ENCODE measurements at regions not wholly inside any gene's neighbourhood (a gene's known extent, or its start where the extent isn't known, plus 50 kb on each side); places are given as distances from the start of the nearest gene placed in this dataset.
"Not testable (repeated sequence)": the region's sequence is repeated elsewhere in the genome, so short reads cannot be mapped to it uniquely, and the experiment has no call there.

GRCh38 chr14:59038746-59039145 is 149.7 kb upstream of the DAAM1 start:
- Histone ChIP-seq H3K4me3 (ENCODE audit: low read length) (no peak overlapping the region), H3K9me3 (ENCODE audit: control insufficient read depth, low read length) (no peaks in the 10 kb centered on the region), H3K27ac (ENCODE audit: low read length) (no peak overlapping the region), H3K27me3 (ENCODE audit: control insufficient read depth, insufficient read depth) (no peaks in the 10 kb centered on the region), H3K4me1 (ENCODE audit: control insufficient read depth, insufficient read depth, low read length) (no peaks in the 10 kb centered on the region)
- intact Hi-C loops (cut with DNase I): no loop called here
- no peak for ATAC-seq
- whole genome bisulfite sequencing: 95% methylated on average over 4 of the region's 4 CpGs
- no peak for DNase-seq

DNA sequence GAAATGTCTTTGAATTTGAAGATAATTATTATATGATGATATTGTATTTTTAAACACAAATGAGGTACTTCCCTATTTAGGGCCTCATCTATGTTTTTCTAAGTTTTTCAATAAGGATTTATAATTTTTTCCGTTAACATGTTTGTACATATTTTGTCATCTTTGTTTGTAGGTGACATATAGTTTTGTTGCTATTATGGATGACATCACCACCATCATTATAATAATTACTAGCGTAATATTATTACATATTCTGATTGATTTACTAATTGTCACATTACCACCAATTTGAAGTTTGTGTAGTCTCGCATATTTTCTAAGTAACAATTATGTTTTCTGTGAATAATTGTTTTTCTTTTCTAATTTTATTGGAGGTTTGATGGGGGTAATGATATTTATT is 147.2 kb upstream of the DAAM1 start:
- Histone ChIP-seq H3K27ac (ENCODE audit: low read length) (no peak overlapping the region), H3K4me3 (ENCODE audit: low read length) (no peak overlapping the region), H3K4me1 (ENCODE audit: control insufficient read depth, insufficient read depth, low read length) (no peaks in the 10 kb centered on the region), H3K9me3 (ENCODE audit: control insufficient read depth, low read length) (no peaks in the 10 kb centered on the region), H3K27me3 (ENCODE audit: control insufficient read depth, insufficient read depth) (no peaks in the 10 kb centered on the region)
- no peak for DNase-seq
- intact Hi-C loops (cut with DNase I): no loop called here
- 97% methylated on average over 3 of the region's 3 CpGs for WGBS
- no peak for ATAC-seq

- Histone ChIP-seq H3K27ac (ENCODE audit: low read length) (no peak overlapping the region), H3K4me3 (ENCODE audit: low read length) (no peak overlapping the region), H3K4me1 (ENCODE audit: control insufficient read depth, insufficient read depth, low read length) (no peaks in the 10 kb centered on the region), H3K9me3 (ENCODE audit: control insufficient read depth, low read length) (no peaks in the 10 kb centered on the region), H3K27me3 (ENCODE audit: control insufficient read depth, insufficient read depth) (no peaks in the 10 kb centered on the region)
- DNase-seq: no peak
- ATAC-seq: no peak
- 74% methylated on average over 6 of the region's 6 CpGs for WGBS
- intact Hi-C loops (cut with DNase I): no loop called here
Measured at GRCh38 chr14:59044707-59045106, 143.8 kb upstream of the DAAM1 start.

DNA sequence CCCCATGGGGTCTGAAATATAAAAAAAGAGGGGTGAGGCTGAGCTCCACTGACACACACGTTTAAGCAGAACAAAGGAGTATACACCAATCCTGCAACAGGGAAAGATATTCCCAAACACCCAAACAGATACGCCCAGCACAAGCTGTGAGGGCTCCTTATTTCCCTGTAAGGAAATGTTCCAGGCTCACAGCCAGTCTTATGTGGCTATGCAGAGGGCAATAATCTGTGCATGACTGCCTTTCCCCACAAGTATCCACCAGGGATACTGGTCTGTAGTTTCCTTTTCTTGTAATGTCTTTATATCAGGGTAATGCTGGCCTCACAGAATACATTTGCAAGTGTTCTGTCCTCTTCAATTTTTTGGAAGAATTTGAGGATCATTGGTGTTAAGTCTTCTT is 141.7 kb upstream of the DAAM1 start:
- Histone ChIP-seq H3K27ac (ENCODE audit: low read length) (no peak overlapping the region), H3K4me1 (ENCODE audit: control insufficient read depth, insufficient read depth, low read length) (no peaks in the 10 kb centered on the region), H3K27me3 (ENCODE audit: control insufficient read depth, insufficient read depth) (no peaks in the 10 kb centered on the region), H3K4me3 (ENCODE audit: low read length) (no peak overlapping the region), H3K9me3 (ENCODE audit: control insufficient read depth, low read length) (no peaks in the 10 kb centered on the region)
- WGBS: 50% methylated on average over 2 of the region's 2 CpGs
- intact Hi-C loops (cut with DNase I): no loop called here
- ATAC-seq (no peak), DNase-seq (no peak)

DNA sequence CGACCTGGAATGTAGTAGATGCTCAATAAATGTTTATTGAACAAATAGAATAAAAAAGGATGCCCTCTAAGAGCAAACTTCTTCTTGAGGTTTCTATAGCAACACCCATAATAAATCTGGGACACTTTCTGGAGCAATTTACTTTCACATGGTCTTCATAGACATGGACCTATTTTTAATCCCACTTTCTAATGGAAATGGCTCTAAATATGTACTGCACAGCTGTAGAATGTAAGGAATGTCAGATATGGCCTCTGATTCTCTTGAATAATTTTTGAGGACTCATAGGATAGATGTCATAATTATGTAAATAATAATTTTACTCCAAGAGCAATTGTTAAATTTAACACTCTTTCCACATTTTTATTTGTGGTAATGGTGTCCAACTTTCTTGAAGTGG is 133.5 kb upstream of the DAAM1 start:
- DNase-seq (no peak), ATAC-seq (no peak)
- Histone ChIP-seq H3K4me3 (ENCODE audit: low read length) (no peak overlapping the region), H3K27me3 (ENCODE audit: control insufficient read depth, insufficient read depth) (no peaks in the 10 kb centered on the region), H3K27ac (ENCODE audit: low read length) (no peak overlapping the region), H3K4me1 (ENCODE audit: control insufficient read depth, insufficient read depth, low read length) (no peaks in the 10 kb centered on the region), H3K9me3 (ENCODE audit: control insufficient read depth, low read length) (no peaks in the 10 kb centered on the region)
- intact Hi-C loops (cut with DNase I): no loop called here
- 68% methylated on average over 1 of the region's 1 CpG for WGBS

- DNase-seq (no peak), ATAC-seq (peak; percentile 62 to 76)
- intact Hi-C loops (cut with DNase I): no loop called here
- Histone ChIP-seq H3K4me3 (ENCODE audit: low read length) (no peak overlapping the region), H3K9me3 (ENCODE audit: control insufficient read depth, low read length) (no peaks in the 10 kb centered on the region), H3K27ac (ENCODE audit: low read length) (no peak overlapping the region), H3K27me3 (ENCODE audit: control insufficient read depth, insufficient read depth) (no peaks in the 10 kb centered on the region), H3K4me1 (ENCODE audit: control insufficient read depth, insufficient read depth, low read length) (no peaks in the 10 kb centered on the region)
Measured at GRCh38 chr14:59055439-59056045, 132.9 kb upstream of the DAAM1 start.

DNA sequence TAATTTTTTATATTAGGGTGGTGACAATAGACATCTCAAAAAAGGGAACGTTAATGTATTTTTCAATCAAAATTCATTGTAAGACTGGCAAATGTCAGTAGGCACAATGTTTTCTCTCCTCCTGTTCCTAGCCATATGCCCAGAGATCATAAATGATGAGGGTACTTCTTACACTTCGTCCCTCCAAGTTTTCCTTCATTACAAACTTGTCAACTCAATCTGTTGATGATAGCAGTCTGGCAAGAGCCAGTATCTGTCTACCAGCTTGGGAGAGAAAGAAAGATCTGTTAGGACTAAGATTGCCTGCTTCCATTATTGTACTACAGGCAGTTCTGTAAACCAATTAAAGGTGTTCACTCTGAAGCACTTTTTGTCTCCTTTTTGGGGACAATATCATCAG is 130.9 kb upstream of the DAAM1 start:
- intact Hi-C loops (cut with DNase I): no loop called here
- Histone ChIP-seq H3K4me1 (ENCODE audit: control insufficient read depth, insufficient read depth, low read length) (no peaks in the 10 kb centered on the region), H3K27me3 (ENCODE audit: control insufficient read depth, insufficient read depth) (no peaks in the 10 kb centered on the region), H3K27ac (ENCODE audit: low read length) (no peak overlapping the region), H3K9me3 (ENCODE audit: control insufficient read depth, low read length) (no peaks in the 10 kb centered on the region), H3K4me3 (ENCODE audit: low read length) (no peak overlapping the region)
- no peak for DNase-seq
- ATAC-seq: no peak
- WGBS: 39% methylated on average over 2 of the region's 2 CpGs

- H3K27me3 ChIP-seq (ENCODE audit: control insufficient read depth, insufficient read depth); ATAC-seq; H3K4me1 ChIP-seq (ENCODE audit: control insufficient read depth, insufficient read depth, low read length); H3K9me3 ChIP-seq (ENCODE audit: control insufficient read depth, low read length); H3K4me3 ChIP-seq (ENCODE audit: low read length); H3K27ac ChIP-seq (ENCODE audit: low read length); intact Hi-C loops (cut with DNase I): not testable (repeated sequence)
- peak in 1 of 3 donors; percentile 33 for DNase-seq
- WGBS: 92% methylated on average over 27 of the region's 30 CpGs
Measured at GRCh38 chr14:59058776-59059175, 129.7 kb upstream of the DAAM1 start.

DNA sequence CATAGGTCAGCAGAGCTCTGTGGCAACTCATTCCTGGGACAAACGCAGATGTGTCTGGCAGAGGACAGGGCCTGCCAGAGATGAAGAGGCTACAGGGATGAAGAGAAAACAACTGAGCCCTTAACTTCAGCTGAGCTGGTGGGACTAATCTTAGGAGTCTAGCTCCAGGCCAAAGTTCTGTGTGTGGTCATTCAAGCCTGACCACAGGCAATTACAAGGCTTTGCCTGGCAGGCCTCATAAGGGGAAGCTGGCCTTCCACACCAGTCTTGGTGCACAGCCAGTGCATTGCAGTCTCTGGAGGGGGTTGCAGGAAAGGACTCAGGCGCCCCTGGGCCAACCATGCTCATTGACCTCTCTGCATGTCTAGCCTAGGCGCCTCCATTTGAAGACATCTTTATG is 127.6 kb upstream of the DAAM1 start:
- Histone ChIP-seq H3K27ac (ENCODE audit: low read length) (no peak overlapping the region), H3K4me3 (ENCODE audit: low read length) (no peak overlapping the region), H3K9me3 (ENCODE audit: control insufficient read depth, low read length) (no peaks in the 10 kb centered on the region), H3K4me1 (ENCODE audit: control insufficient read depth, insufficient read depth, low read length) (no peaks in the 10 kb centered on the region), H3K27me3 (ENCODE audit: control insufficient read depth, insufficient read depth) (no peaks in the 10 kb centered on the region)
- intact Hi-C loops (cut with DNase I): no loop called here
- ATAC-seq (no peak), DNase-seq (no peak)
- 85% methylated on average over 3 of the region's 3 CpGs for WGBS

GRCh38 chr14:59061292-59061691 is 127.2 kb upstream of the DAAM1 start:
- ATAC-seq (no peak), DNase-seq (no peak)
- 64% methylated on average over 3 of the region's 3 CpGs for WGBS
- H3K4me1 ChIP-seq (ENCODE audit: control insufficient read depth, insufficient read depth, low read length): no peaks in the 10 kb centered on the region
- no peak overlapping the region for H3K27ac ChIP-seq (ENCODE audit: low read length)
- H3K4me3 ChIP-seq (ENCODE audit: low read length): no peak overlapping the region
- no peaks in the 10 kb centered on the region for H3K27me3 ChIP-seq (ENCODE audit: control insufficient read depth, insufficient read depth)
- H3K9me3 ChIP-seq (ENCODE audit: control insufficient read depth, low read length): no peaks in the 10 kb centered on the region
- intact Hi-C loops (cut with DNase I): no loop called here

DNA sequence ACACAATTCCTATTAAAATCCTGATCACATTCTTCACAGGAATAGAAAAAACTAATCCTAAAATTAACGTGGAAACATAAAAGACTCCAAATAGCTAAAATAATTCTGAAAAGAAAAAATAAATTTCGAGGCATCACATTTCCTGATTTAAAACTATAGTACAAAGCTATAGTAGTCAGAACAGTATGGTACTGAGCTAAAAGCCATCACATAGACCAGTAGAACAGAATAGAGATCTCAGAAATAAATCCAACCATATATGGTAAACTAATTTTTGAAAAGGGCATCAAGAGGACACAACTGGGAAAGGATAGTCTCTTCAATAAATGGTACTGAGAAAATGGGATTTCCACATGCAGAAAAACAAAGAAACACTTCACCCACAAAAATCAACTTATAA is 125.2 kb upstream of the DAAM1 start:
- intact Hi-C loops (cut with DNase I): no loop called here
- no peak overlapping the region for H3K27ac ChIP-seq (ENCODE audit: low read length)
- 76% methylated on average over 2 of the region's 2 CpGs for WGBS

More for the DNA sequence above, 125.2 kb upstream of the DAAM1 start:
- Histone ChIP-seq H3K4me1 (ENCODE audit: control insufficient read depth, insufficient read depth, low read length) (no peaks in the 10 kb centered on the region), H3K9me3 (ENCODE audit: control insufficient read depth, low read length) (no peaks in the 10 kb centered on the region), H3K27me3 (ENCODE audit: control insufficient read depth, insufficient read depth) (no peaks in the 10 kb centered on the region), H3K4me3 (ENCODE audit: low read length) (no peak overlapping the region)
- ATAC-seq (no peak), DNase-seq (no peak)
